CD4-positive, alpha-beta T cell treated with Interleukin-12 subunit alpha and Interleukin-12 subunit beta, for 1 hour (primary cell): ENCODE measurements at regions not wholly inside any gene's neighbourhood (a gene's known extent, or its start where the extent isn't known, plus 50 kb on each side); places are given as distances from the start of the nearest gene placed in this dataset.
"Not testable (repeated sequence)": the region's sequence is repeated elsewhere in the genome, so short reads cannot be mapped to it uniquely, and the experiment has no call there.

ENCODE experiments used
- DNase-seq: peaks from one replicate; pipeline ENCODE4 v3.0.0-alpha.2; 2020

DNA sequence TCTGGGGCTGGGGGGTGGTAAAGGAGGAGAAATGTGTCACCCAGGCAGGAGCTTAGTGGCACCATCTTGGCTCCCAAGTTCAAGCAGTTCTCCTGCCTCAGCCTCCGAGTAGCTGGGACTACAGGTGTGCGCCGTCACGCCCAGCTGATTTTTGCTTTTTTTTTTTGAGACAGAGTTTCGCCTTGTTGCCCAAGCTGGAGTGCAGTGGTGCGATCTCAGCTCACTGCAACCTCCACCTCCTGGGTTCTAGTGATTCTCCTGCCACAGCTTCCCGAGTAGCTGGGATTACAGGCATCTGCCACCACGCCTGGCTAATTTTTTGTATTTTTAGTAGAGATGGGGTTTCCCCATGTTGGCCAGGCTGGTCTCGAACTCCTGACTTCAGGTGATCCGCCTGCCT lies 82.1 kb upstream of the METTL9 start:
- DNase-seq: not testable (repeated sequence)

GRCh38 chr16:21519361-21520133 lies 79.8 kb upstream of the METTL9 start:
- peak; percentile 46 for DNase-seq

GRCh38 chr16:21520134-21521047 lies 79.0 kb upstream of the METTL9 start:
- DNase-seq: peak; percentile 97

DNA sequence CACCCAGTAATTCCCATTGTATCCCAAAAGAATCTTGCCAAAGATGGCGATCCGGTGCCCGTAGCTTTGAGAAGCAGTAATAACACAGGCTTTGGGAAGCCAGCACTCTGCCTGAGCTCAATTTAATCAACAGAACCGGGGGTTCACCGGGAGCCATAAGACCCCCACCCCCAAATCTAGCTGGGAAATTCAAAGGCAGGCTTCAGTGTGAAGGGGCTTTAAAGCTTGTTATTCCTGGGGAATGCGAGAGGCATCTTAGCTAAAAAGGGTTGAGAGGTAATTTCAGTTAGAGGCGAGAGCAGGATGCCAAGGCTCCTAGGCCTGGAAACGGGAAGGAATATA lies 78.4 kb upstream of the METTL9 start:
- DNase-seq: not testable (repeated sequence)

DNA sequence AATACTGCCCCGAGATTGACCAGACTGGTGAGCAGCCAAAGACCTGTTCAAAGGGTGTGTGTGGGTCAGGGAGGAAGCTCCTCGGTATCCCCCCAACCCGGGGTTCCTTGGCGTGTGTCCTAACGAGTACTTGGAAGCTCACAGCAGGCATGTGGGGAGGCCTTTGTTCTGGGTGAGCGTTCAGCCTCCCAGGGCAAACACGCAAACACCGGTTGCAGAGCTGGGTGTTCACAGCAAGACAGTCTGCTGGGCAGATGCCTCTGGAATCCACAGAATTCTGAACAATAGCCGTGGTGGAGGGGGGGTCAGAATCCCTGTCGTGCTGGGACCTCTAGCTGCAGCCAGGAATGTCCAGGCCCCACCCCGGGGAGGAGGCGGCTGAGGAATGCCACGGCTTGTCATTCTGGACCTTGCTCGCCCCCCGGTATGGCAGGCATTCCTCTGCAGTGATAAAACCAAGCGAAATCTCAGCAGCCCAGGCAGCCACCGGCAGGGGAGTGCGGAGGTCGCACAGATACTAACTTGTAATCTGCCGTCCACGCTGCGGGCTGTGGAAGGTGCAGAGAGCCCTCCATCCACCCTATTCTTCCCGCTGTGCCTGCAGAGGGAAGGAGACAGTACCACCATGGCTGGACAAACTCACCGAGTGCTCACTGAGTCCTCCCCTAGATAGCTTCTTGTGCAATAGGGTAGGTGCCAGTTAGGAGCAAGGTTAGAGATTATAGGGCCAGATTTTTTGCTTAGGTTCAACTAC lies 77.8 kb upstream of the METTL9 start:
- DNase-seq: not testable (repeated sequence)

GRCh38 chr16:21522846-21523245 lies 76.5 kb upstream of the METTL9 start:
- not testable (repeated sequence) for DNase-seq

DNA sequence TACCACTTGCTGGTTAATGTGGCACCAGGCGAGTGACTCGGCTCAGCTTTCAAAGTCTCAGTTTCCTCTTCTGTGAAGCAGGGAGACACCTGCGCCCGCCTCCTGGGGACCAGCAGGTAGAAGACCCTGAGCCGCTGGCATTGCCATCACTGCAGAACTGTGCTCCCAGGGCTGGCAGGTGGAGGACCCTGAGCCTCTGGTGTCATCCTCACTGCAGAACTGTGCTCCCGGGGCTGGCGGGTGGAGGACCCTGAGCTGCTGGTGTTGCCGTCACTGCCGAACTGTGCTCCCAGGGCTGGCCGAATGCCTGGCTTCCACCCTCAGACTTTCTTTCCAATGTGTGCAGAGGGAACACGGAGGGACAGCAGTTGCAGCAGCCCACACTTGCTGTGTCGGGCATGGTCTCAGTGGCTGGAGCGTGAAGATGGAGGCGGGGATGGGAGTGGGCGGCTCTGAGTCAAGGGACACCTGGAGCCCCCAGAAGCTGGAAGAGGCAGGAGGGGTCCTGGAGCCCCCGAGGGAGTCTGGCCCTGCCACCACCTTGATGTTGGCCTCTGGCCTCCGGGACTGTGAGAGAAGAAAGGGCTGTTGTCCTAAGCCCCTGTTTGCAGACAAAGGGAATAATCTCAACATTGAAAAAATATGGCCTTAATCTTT lies 75.8 kb upstream of the METTL9 start:
- DNase-seq: no peak

DNA sequence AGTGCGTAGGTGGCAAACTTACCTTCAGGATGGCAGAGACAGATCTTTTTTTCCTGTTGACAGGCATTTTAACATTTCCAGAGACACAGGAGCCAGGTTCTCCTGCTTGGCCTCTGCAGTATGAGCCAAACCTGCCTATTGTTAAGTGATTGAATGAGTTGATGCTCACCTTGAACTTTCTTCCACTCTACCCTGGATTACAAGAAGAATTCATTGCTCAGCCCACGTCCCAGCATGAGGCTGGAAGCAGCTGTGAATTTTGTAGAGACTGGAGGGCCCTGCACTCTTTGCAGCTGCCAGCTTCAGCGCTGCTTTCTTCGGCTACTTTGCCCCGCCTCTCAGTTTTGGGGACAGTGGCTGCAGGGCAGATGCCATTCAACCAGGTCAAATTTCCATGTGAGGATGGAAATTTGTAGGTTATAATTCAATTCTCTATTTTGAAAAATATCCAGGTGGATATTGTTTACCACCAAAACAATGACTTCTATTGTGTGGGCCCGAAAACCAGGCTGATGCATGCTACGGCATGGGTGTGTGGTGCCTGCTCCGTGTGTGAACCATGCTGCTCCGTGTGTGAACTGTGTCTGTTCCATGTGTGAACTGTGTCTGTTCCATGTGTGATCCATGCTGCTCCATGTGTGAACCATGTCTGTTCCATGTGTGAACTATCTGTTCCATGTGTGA lies 75.2 kb upstream of the METTL9 start:
- no peak for DNase-seq

- not testable (repeated sequence) for DNase-seq
Measured at GRCh38 chr16:21524752-21525028, 74.7 kb upstream of the METTL9 start.

GRCh38 chr16:21525029-21525895 lies 74.1 kb upstream of the METTL9 start:
- DNase-seq: not testable (repeated sequence)

DNA sequence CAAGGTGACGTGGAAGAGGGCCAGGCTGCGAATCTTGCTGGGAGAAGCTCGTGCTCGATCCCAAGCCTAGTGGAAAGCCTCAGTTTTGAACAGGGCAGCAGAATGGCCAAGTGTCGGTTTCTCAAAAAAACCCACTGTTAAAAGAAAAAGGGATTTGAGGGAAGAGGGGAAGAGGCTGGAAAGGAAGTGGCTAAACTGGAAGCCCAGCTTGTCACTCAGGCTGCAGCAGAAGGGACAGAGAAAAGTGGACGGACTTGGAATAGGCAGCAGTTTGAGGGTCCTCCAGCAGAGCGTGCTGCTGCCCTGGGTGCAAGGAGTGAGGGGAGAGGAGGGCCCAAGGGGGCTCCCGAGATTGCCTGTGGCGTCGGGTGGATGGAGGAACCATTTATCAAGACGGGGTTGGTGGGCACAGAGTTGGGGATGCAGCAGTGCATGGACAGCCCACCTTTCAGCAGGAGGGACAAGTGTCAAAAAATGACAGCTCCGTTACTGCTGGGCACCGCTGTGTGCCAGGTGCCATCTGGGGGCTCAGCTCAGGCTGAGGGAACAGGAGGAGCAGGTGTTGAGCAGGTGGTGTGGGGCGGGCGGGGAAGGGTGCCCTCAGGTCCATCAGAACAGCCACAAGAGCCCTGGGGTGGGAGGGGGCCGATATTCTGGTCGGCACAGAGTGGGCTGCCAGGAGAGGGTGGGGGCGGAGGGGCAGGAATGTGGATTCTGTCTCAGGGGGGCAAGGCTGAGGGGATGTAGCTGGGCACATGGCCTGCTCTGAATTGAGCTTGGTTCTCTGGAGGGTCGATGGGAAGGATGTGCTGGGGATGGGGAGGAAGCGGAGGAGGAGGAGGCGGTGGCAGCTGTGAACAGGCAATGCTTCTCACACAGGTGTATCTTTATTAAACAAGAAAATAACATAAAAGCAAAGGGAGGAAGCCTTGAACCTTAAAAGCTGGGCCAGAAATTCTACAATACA lies 73.1 kb upstream of the METTL9 start:
- not testable (repeated sequence) for DNase-seq

- DNase-seq: no peak
Measured at GRCh38 chr16:21526923-21527807, 72.2 kb upstream of the METTL9 start.

- DNase-seq: not testable (repeated sequence)
Measured at GRCh38 chr16:21529060-21529658, 70.2 kb upstream of the METTL9 start.

DNA sequence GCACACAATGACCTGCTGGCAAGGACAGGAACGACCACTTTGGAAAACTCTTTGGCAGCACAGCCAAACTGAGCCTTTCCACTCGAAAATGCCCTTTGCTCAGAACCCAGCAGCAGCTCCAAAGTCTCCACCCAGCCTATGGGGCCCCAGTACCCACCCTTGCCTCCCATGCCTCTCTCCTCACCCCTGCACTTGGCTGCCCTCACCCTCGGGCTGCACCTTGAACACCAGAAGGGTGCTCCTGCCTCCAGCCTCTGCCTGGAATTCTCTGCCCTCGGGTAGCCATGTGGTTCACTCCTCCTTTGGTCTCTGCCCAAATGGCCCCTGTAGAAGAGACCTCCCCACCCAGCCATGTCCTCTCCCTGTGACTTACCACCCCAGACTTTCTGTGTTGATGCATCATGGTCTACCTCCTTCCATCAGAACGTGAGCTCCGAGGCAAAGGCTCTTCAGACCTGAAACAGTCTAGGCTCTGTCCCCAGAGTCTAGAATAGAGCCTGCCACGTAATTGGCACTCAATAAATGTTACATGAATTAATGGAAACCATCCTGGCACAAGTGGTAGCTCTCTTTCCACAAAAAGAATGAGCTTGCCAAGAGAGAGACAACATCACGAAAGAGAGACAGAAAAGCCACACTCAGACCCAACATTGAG lies 68.5 kb upstream of the METTL9 start:
- DNase-seq: not testable (repeated sequence)

GRCh38 chr16:21532996-21533395 lies 66.4 kb upstream of the METTL9 start:
- not testable (repeated sequence) for DNase-seq

DNA sequence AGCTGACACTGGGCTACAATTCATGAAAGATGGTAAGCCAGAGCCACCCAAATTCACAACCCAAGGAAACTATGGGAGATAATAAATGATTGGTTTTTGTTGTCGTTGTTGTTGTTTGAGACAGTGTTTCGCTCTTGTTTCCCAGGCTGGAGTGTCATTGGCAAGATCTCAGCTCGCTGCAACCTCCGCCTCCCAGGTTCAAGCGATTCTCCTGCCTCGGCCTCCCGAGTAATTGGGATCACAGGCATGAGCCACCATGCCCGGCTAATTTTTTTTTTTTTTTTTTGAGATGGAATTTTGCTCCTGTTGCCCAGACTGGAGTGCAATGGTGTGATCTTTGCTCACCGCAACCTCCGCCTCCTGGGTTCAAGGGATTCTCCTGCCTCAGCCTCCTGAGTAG lies 65.9 kb upstream of the METTL9 start:
- not testable (repeated sequence) for DNase-seq

DNA sequence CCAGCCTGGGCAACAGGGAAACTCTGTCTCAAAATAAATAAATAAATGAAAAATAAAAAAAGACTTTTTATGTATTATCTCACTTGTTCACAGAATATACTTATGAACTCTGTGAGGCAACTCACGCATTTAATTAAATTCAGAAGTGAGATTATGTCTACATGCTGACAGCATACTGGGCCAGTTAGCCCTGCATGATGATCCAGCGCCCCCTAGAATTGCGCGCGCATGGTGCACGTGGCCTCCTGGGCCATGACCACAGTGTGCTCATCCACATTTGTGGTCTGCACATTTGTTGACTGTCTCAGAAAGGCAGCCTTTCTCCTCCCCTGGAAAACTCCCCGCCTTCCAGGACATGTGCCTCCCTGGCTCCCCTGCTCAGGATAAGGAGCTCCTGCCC lies 64.8 kb upstream of the METTL9 start:
- peak; percentile 42 for DNase-seq

- not testable (repeated sequence) for DNase-seq
Measured at GRCh38 chr16:21535201-21535600, 64.2 kb upstream of the METTL9 start.
